GM12892 (cell line): ENCODE measurements at regions not wholly inside any gene's neighbourhood (a gene's known extent, or its start where the extent isn't known, plus 50 kb on each side); places are given as distances from the start of the nearest gene placed in this dataset.

ENCODE experiments used
- POLR2A ChIP-seq: IDR thresholded peaks from 2 replicates; pipeline ENCODE4 v1.6.1; 2011; ENCODE audit warnings: low read depth, low read length, control low read depth
- POLR2AphosphoS5 ChIP-seq: IDR thresholded peaks from 2 replicates; pipeline ENCODE4 v1.6.1; 2011; ENCODE audit warnings: low read depth, low read length, control low read depth
- TAF1 ChIP-seq: IDR thresholded peaks from 2 replicates; pipeline ENCODE4 v1.6.1; 2011; ENCODE audit warnings: low read depth, mild to moderate bottlenecking, control low read depth, low read length, borderline replicate concordance

DNA sequence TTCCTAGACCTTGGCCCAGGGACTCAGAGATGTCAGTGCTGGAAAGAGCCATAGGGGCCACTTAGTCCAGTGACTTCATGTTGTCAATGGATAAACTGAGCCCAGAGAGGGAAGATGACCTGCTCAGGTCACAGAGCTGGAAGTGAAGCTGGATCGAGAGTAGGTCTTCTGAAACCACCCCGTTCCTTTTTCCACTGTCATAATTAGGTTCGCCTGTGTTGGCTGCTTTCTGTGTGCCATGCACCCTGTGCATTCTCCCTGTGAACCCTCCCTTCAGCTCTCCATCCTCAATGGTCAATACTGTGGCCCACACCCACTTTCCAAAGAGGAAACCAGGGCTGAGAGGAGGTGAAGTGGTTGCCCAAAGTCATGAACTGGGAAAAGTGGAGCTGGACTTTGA is 74.8 kb downstream of the CCR1 start:
- TF ChIP-seq POLR2A, result no peak
- TF ChIP-seq POLR2AphosphoS5, result no peak
- no peak for TF ChIP-seq TAF1
